ENCODE measurements at regions not wholly inside any gene's neighbourhood (a gene's known extent, or its start where the extent isn't known, plus 50 kb on each side); places are given as distances from the start of the nearest gene placed in this dataset.

GRCh38 chr16:86951041-86951822 lies 366.0 kb downstream of the C16orf95 start:
- no peaks in the 10 kb centered on the region for H3K36me3 ChIP-seq (replicated peaks; ENCODE audit: insufficient read depth, low read length)
- H2AFZ ChIP-seq (ENCODE audit: low read length): no peak overlapping the region
- no peaks in the 10 kb centered on the region for H4K20me1 ChIP-seq (ENCODE audit: insufficient read depth, low read length)
- no peak for DNase-seq
- no peak for TF ChIP-seq CTCF (IDR thresholded peaks at IDR 0.05; ENCODE audit: low read length)
- TF ChIP-seq EZH2phosphoT487 (IDR thresholded peaks at IDR 0.05; ENCODE audit: low read length): no peak
- no peak for TF ChIP-seq EZH2 (optimal IDR thresholded peaks at IDR 0.05; ENCODE audit: low read depth, low read length)
- no peaks in the 10 kb centered on the region for H3F3A ChIP-seq (ENCODE audit: insufficient read depth, low read length)
- H3K79me2 ChIP-seq (ENCODE audit: low read length): no peaks in the 10 kb centered on the region
- no peaks in the 10 kb centered on the region for H3K9me3 ChIP-seq (replicated peaks; ENCODE audit: insufficient read depth, low read length)
- H3K4me2 ChIP-seq (ENCODE audit: low read depth, low read length): no peak overlapping the region
- H3K9ac ChIP-seq (ENCODE audit: low read length): no peak overlapping the region
- no peak overlapping the region for H3K4me3 ChIP-seq (ENCODE audit: low read length)
- H3K9me2 ChIP-seq (replicated peaks; ENCODE audit: insufficient read depth, low read length): no peaks in the 10 kb centered on the region
- H3K27ac ChIP-seq (ENCODE audit: low read length): no peak overlapping the region
- H3K27me3 ChIP-seq (replicated peaks; ENCODE audit: insufficient read depth, low read length): peaks cover 4% of the 10 kb centered on the region
- H3K4me1 ChIP-seq (ENCODE audit: low read length): no peaks in the 10 kb centered on the region

GRCh38 chr16:86951831-86952598 lies 365.2 kb downstream of the C16orf95 start:
- Histone ChIP-seq H3K27me3 (replicated peaks; ENCODE audit: insufficient read depth, low read length) (no peaks in the 10 kb centered on the region), H3K4me2 (ENCODE audit: low read depth, low read length) (no peak overlapping the region), H3K9me2 (replicated peaks; ENCODE audit: insufficient read depth, low read length) (no peaks in the 10 kb centered on the region), H3F3A (ENCODE audit: insufficient read depth, low read length) (no peaks in the 10 kb centered on the region), H3K4me3 (ENCODE audit: low read length) (no peak overlapping the region), H2AFZ (ENCODE audit: low read length) (no peak overlapping the region), H3K27ac (ENCODE audit: low read length) (no peak overlapping the region), H3K79me2 (ENCODE audit: low read length) (no peaks in the 10 kb centered on the region), H3K9me3 (replicated peaks; ENCODE audit: insufficient read depth, low read length) (no peaks in the 10 kb centered on the region), H3K36me3 (replicated peaks; ENCODE audit: insufficient read depth, low read length) (no peaks in the 10 kb centered on the region), H3K9ac (ENCODE audit: low read length) (no peak overlapping the region), H4K20me1 (ENCODE audit: insufficient read depth, low read length) (no peaks in the 10 kb centered on the region), H3K4me1 (ENCODE audit: low read length) (no peaks in the 10 kb centered on the region)
- no peak for TF ChIP-seq EZH2phosphoT487 (IDR thresholded peaks at IDR 0.05; ENCODE audit: low read length)
- TF ChIP-seq CTCF (IDR thresholded peaks at IDR 0.05; ENCODE audit: low read length): no peak
- no peak for DNase-seq

GRCh38 chr16:86952769-86953168 lies 364.4 kb downstream of the C16orf95 start:
- H3K27ac ChIP-seq (ENCODE audit: low read length): no peak overlapping the region

More at GRCh38 chr16:86952769-86953168, 364.4 kb downstream of the C16orf95 start:
- Histone ChIP-seq H3K9me3 (replicated peaks; ENCODE audit: insufficient read depth, low read length) (no peaks in the 10 kb centered on the region), H2AFZ (ENCODE audit: low read length) (no peak overlapping the region), H3K9ac (ENCODE audit: low read length) (no peak overlapping the region), H3K4me3 (ENCODE audit: low read length) (no peak overlapping the region), H3K4me2 (ENCODE audit: low read depth, low read length) (no peak overlapping the region), H3K4me1 (ENCODE audit: low read length) (no peaks in the 10 kb centered on the region), H3K27me3 (replicated peaks; ENCODE audit: insufficient read depth, low read length) (no peaks in the 10 kb centered on the region), H4K20me1 (ENCODE audit: insufficient read depth, low read length) (no peaks in the 10 kb centered on the region), H3K9me2 (replicated peaks; ENCODE audit: insufficient read depth, low read length) (no peaks in the 10 kb centered on the region), H3K79me2 (ENCODE audit: low read length) (no peaks in the 10 kb centered on the region), H3F3A (ENCODE audit: insufficient read depth, low read length) (no peaks in the 10 kb centered on the region), H3K36me3 (replicated peaks; ENCODE audit: insufficient read depth, low read length) (no peaks in the 10 kb centered on the region)
- TF ChIP-seq CTCF (IDR thresholded peaks at IDR 0.05; ENCODE audit: low read length) (no peak), EZH2phosphoT487 (IDR thresholded peaks at IDR 0.05; ENCODE audit: low read length) (no peak), EZH2 (optimal IDR thresholded peaks at IDR 0.05; ENCODE audit: low read depth, low read length) (no peak)
- DNase-seq: no peak
